HEK293 (cell line): ENCODE measurements at regions not wholly inside any gene's neighbourhood (a gene's known extent, or its start where the extent isn't known, plus 50 kb on each side); places are given as distances from the start of the nearest gene placed in this dataset.

Experiments
- KLF1 ChIP-seq: fragments of 450-650 bp; formaldehyde crosslinking; IDR thresholded peaks from 2 replicates; pipeline ENCODE4 v1.5.1; 2016; ENCODE audit warnings: missing biosample characterization, missing genetic modification characterization
- MEIS1 ChIP-seq: sonication (generic); formaldehyde crosslinking; IDR thresholded peaks from 2 replicates; pipeline ENCODE4 v1.8.1; 2022; ENCODE audit warnings: missing genetic modification reagents, mild to moderate bottlenecking, borderline replicate concordance
- YY1 ChIP-seq: fragments of 450-650 bp; formaldehyde crosslinking; IDR thresholded peaks from 2 replicates; pipeline ENCODE4 v1.5.1; 2018; ENCODE audit warnings: missing biosample characterization, missing genetic modification characterization
- ZBTB1 ChIP-seq: fragments of 450-650 bp; formaldehyde crosslinking; IDR thresholded peaks from 2 replicates; pipeline ENCODE4 v1.5.1; 2016; ENCODE audit warnings: missing biosample characterization, missing genetic modification characterization
- ZNF146 ChIP-seq: fragments of 450-650 bp; formaldehyde crosslinking; IDR thresholded peaks from 2 replicates; pipeline ENCODE4 v1.5.1; 2016; ENCODE audit warnings: missing biosample characterization, missing genetic modification characterization
- ZNF544 ChIP-seq: fragments of 450-650 bp; formaldehyde crosslinking; IDR thresholded peaks from 2 replicates; pipeline ENCODE4 v1.5.0; 2017; ENCODE audit warnings: missing biosample characterization, missing genetic modification characterization
- ZNF626 ChIP-seq: fragments of 450-650 bp; sonication (Bioruptor Pico); formaldehyde crosslinking; IDR thresholded peaks from 2 replicates; pipeline ENCODE4 v1.5.1; 2018; ENCODE audit warnings: missing biosample characterization, missing genetic modification characterization, inconsistent platforms
- ZNF701 ChIP-seq: fragments of 450-650 bp; formaldehyde crosslinking; IDR thresholded peaks from 2 replicates; pipeline ENCODE4 v1.5.1; 2016; ENCODE audit warnings: missing biosample characterization, missing genetic modification characterization
- TF ChIP-seq, protein P1 (sequence below): fragments of 450-650 bp; formaldehyde crosslinking; IDR thresholded peaks from 2 replicates; pipeline ENCODE4 v1.5.1; 2016; ENCODE audit warnings: missing biosample characterization, missing genetic modification characterization
- TF ChIP-seq, protein P2 (sequence below): fragments of 450-650 bp; formaldehyde crosslinking; IDR thresholded peaks from 2 replicates; pipeline ENCODE4 v1.5.1; 2016; ENCODE audit warnings: missing biosample characterization, missing genetic modification characterization

DNA sequence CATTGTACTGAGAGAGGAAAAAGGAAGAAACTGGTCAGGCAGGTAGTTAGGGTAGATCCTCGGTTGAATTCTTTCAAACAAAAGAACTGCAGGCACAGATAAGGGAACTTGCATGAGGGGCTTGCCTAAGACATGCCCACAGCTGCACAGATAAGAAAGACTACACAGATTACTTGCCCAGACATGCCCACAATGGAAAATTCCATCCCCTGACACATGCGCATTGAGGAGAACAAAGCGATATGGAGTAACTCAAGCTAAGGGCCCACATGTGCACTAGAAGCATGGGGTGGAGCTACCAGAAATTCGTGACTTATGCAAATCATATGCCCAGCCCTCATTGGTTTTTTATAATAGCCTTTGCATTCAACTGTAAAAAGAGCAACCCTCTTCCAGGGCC, 181.3 kb upstream of the ZNF521 start:
- TF ChIP-seq KLF1 (no peak), ZNF544 (tag by site-specific recombination) (no peak), ZNF626 (tag by site-specific recombination) (no peak), MEIS1 (CRISPR knock-in tag) (no peak), ZBTB1 (tag by site-specific recombination) (no peak), ZNF146 (tag by site-specific recombination) (no peak), YY1 (tag by site-specific recombination) (no peak), ZNF701 (no peak)
- TF ChIP-seq, protein P1, sequence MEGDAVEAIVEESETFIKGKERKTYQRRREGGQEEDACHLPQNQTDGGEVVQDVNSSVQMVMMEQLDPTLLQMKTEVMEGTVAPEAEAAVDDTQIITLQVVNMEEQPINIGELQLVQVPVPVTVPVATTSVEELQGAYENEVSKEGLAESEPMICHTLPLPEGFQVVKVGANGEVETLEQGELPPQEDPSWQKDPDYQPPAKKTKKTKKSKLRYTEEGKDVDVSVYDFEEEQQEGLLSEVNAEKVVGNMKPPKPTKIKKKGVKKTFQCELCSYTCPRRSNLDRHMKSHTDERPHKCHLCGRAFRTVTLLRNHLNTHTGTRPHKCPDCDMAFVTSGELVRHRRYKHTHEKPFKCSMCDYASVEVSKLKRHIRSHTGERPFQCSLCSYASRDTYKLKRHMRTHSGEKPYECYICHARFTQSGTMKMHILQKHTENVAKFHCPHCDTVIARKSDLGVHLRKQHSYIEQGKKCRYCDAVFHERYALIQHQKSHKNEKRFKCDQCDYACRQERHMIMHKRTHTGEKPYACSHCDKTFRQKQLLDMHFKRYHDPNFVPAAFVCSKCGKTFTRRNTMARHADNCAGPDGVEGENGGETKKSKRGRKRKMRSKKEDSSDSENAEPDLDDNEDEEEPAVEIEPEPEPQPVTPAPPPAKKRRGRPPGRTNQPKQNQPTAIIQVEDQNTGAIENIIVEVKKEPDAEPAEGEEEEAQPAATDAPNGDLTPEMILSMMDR: no peak
- TF ChIP-seq, protein P2, sequence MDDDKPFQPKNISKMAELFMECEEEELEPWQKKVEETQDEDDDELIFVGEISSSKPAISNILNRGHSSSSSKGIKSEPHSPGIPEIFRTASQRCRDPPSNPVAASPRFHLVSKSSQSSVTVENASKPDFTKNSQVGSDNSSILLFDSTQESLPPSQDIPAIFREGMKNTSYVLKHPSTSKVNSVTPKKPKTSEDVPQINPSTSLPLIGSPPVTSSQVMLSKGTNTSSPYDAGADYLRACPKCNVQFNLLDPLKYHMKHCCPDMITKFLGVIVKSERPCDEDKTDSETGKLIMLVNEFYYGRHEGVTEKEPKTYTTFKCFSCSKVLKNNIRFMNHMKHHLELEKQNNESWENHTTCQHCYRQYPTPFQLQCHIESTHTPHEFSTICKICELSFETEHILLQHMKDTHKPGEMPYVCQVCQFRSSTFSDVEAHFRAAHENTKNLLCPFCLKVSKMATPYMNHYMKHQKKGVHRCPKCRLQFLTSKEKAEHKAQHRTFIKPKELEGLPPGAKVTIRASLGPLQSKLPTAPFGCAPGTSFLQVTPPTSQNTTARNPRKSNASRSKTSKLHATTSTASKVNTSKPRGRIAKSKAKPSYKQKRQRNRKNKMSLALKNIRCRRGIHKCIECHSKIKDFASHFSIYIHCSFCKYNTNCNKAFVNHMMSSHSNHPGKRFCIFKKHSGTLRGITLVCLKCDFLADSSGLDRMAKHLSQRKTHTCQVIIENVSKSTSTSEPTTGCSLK (tag by site-specific recombination): no peak
